CD4-positive, alpha-beta T cell treated with Interleukin-21 for 1 hour (primary cell): ENCODE measurements at regions not wholly inside any gene's neighbourhood (a gene's known extent, or its start where the extent isn't known, plus 50 kb on each side); places are given as distances from the start of the nearest gene placed in this dataset.

Experiments
- DNase-seq: peaks from one replicate; pipeline ENCODE4 v3.0.0-alpha.2; 2020

DNA sequence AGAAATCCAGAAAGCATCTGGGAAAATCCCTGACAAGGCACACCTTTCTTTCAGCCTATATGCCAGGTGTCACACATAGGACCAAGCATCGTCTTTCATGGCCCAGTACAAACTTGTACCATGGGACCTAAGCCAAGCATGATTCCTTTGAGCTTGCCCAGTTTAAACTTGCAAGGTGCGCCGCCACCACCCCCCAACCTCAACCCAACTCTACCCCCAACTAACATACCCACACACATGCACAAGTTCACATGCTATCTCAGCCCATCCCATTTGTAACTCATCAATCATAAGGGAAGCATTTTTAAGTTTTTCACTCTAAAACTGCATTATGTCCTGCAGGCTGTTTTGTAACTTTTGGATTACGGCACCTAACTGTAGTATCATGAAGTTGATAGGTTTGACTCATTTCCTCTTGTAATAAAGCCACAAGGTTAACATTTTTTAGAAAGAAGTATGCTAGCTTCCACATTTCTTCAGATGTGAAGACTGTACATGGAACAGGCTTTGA lies 145.9 kb upstream of the FST start:
- DNase-seq, result no peak

DNA sequence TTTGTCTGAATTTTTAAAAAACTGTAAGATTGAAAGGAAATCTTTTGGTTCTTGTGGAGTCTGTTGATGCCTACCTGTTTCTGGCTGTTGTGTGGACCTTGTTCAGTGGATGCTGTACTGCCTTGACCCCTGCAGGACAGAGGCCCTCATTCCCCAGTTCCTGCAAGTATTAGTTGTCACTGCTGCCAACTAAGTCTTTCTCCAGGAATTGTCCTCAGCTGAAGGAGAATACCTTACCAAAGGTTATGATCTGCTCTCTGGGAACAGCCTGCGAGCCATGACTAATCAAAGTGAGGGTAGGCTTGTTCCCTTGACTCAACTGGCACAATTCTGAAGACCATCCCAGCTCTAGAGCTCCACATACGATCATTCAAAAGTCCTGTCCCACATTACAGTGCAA lies 145.3 kb upstream of the FST start:
- DNase-seq, result no peak

DNA sequence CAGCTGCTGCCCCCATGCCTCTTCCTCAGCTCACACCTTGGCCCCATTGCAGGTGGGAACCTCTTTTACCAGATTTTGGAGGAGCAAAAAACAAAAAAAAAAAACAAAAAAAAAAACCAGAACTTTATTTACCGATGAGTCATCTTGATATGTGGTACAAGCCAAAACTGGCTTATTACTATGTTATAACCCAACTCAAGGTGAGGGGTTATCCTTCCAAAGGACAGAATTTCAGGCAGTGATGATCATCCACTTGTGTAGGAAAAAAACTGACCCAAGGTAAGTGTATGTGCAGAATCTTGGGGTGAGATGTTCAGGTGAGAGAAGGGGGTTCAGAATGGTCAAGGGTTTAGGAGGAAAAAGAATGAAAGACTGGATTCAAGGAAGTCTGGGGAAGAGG lies 142.6 kb upstream of the FST start:
- DNase-seq, result no peak

DNA sequence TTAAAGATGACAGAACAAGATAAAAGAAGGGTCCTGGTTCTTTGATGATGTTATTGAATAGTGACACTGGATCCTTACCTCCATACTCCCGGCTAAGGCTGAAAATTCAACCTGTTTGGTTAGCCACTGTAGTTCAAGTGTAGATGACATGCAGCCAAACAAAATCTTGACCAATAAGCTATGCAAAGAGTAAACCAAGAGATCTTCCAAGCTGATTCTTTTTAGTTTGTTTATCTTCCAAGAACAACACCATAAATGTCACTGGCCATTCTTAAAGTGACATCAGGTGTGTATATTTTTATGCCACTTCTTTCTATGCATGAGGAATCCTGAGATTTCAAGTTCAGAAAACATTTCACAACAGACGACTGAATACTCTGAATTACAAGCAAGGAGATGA lies 141.5 kb upstream of the FST start:
- no peak for DNase-seq

DNA sequence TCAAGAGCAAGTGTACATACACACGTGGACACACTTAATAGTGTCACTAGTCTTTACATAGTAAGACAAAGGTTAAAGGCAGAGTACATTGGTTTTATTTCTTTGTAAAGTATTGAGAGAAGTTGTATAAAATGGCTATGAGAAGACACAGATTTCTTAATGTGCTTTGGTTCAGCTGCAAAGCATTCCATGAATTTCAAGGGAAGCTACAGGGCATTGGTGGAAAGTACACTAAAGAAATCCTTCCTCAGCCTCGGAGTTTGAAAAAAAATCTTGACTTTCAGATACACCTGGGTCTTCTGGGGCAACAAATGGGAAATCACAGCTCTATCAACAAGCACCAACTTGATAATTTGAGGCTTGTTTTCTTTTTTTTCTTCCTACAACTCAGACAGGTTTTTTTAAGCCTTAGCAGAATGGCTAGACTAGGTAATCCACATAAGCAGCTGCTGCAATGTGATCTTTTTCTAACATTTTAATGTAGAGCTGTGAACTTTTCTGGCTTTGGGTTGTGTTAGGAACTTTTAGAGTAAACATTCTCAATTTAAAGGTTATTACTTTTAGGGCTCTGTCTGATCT lies 140.4 kb upstream of the FST start:
- no peak for DNase-seq

DNA sequence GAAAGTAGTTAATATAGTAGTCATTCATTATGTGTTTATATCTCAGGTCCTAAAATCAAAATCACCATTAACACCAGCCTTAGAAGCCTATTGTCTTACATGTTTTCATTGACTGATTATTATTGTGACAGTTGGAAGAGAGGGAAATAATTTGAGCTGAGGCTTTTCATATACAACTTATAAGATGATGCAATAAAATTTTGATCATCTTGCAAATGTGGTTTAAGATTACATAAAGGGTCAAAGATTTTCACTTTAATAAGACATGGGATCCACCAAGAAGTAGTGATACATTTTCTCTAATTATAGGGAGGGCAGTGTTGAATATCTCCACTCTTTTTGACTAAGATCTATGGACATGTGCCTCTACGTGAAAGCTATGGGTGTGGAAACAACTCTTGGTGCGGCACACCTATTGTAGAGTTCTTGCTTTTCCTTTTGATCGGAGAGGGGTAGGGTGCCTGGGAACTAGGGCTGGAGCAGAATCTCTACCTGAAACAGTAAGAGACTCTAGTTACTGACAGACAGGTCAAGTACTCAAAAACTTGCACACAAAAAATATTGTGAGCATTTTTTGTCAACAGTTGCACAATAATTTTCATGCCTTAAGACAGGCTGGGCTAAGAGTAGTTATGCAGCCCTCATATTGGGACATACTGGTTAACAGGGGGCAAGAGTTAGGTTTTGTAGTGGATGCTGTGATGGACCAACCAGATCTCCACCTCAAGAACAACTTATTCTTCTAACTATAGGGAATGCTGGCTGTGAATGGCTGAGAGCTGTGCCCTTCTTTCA lies 139.3 kb upstream of the FST start:
- no peak for DNase-seq

DNA sequence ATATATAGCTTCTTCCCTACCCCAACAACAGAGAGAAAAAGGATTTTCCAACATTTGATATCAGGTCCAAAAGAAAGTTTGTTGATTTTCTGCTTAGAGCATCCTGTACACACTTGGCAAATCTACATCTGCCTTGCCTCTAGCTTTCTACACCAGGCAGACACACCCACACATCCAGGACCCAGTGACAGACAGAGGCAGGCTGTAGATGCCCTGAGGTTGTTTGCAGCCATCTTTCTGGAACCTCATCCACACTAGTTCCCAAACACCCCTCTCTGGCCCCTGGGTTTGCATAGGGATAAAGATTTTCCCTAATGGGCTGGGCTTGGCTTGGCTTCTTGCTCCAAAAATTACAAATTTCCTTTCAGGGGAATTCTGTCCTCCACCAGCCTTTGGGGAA lies 138.2 kb upstream of the FST start:
- DNase-seq, result no peak

DNA sequence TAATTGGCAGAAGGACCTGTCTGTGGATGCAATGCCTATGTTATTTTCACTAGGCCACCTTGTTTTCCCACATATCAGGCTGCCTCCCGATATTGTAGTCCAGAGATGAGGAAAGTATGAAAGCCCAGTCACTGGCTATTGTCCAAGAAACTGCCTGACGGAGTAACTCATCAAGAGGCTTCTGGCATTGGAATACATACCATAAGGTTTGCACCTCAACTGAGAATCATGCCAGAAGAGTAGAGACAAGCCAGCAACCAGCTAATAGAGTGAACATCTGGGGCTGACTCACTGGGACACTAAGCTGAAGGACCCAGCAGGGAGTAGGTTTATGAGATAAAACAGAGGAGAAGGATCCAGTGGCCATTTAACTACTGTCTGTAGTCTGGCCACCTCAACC lies 137.2 kb upstream of the FST start:
- DNase-seq, result no peak

DNA sequence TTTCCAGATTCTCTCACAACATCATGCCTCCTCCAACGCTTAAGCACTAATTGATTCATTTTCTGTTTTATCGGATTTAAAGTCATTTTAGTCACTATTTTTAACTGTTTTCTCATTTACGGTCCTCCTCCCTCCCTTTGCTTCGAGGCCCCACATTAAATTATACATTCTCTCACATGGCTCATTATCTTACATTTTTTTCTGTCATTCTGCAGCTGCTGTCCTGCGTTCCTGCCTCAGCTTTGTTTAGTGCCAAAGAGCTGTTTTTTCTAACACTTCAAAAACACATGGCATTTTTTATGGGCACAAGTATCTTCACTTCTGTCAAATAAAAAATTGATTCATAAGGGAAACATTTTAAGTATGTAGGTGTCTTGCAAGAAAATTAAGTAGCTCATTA lies 130.1 kb upstream of the FST start:
- DNase-seq, result no peak

DNA sequence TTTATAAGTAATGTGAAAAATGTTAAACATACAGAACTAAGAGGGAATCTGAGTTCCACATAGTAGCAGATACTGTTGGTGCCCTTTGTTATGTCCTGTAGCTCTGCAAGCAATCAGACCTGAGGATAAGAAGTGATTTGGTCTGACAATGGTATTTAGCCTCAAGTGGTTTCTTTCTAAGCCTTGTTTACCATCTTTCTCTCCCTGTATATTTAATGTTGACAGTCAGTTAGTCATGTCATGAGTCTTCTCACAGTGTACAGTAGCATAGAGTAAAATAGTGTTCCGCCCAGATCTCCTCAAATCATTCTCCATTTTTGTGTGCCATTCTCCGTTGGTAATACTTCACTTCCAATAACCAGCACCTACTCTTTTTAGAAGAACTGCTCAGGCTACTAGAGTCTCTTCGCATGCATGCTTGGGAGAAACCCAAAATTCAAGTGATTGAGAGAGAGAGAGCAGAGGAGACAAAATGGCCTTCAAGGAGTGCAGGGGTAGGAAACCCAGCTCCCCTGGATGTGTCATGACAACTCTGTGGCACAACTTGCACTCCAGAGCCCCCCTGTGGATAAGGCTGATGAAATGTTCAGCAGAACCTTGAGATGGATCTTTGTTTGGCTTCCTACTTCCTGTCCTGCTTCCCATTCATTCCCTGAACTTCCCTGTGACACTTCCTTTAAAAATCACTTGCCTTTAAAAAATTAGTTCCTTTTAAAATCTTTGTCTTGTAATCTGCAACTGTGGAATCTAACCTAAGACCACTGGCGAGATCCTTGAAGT lies 129.2 kb upstream of the FST start:
- no peak for DNase-seq

DNA sequence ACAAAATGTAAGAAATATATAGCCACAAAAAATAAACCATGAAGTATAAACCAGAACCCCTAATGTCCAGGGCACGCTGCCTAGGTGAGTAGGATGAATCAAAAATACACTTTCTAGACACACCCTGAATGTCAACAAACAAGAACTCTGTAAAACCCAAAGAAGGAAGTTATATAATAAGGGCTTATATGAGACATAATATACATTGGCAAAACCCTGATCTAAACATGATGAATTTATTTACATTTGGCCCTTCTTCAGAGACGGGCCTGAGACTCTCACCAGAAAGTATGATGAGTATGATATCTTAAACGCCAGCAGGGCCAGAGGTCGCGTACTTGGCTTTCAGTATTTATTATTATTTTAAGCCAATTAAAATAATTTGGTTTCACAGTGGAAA lies 125.1 kb upstream of the FST start:
- no peak for DNase-seq

DNA sequence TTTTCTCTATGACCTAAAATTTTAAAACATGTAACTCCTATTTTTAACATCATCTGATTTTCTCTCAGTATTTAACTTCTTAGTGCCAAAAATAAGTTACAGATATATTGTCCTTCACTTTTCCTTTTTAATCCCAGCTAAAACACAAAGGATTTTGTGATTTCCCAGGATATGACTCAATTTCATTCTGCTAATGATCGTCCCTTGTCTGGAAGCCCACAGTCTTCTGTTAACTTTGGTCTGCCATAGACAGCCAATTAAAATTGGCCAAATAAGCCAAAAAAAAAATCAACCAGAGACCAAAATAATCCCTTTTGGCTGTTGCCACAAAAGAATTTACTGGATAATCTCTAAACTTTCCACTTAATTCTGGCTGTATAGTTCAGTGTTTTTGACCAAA lies 124.5 kb upstream of the FST start:
- DNase-seq, result no peak

DNA sequence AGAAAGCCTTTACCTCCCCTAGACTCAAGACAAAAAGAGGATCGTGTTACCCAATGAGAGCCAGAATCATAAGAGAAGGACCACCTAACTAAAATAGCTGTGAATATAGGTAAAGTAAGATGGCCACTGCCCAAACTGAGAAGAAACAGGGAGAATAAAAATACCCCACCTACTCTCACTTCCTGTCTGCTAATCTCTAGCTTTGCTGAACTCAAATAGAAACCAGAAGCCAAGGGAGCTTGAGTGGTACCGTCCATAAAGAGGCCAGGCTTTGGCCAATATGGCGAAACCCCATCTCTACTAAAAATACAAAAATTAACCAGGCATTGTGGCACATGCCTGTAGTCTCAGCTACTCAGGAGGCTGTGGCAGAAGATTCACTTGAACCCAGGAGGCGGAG lies 123.0 kb upstream of the FST start:
- DNase-seq, result no peak

DNA sequence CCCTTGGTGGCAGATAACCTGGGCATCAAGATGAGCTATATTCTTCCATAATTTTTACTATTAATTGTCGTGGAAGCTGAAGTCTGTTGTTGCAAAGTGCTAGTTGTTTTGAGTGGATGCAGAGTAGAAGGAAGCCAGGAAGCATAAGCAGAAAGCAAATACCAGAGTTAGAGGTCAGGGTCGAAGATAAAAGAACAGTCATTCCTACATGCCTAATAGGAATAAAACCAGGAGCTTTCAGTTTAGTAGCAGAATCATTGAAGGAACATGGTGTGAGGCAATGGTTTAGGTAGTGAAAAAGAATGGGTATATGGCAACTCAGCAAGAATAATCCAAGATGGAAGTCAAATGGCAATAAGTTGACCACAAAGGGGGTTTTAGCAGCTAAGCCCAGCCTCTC lies 121.6 kb upstream of the FST start:
- no peak for DNase-seq

DNA sequence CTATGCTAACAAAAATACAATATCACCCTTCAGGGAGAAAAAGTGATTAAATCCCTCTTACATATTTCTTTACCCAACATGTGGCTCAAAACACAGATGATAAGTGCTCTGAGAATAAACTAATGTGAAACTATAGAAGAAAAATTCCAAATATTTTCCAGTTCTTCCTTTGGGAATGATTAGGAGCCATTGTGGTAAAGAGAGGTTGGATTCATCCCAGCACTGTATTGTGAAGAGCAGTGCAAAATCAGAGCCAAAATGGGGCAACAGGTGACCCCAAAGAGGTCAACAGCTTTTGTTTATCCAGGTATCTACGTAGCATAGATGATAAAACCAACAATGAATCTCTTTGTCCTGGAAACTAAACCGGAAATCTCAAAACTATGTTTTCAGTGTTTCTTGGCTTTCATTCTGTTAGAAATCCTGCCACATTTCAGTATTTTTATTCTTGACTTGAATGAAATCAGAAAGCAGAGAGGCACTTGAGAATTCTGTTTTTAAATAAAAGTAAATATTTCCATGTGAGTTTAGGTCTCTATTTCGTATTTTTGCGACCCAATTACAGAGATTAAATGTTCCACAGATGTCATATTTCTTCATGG lies 120.4 kb upstream of the FST start:
- DNase-seq, result no peak

DNA sequence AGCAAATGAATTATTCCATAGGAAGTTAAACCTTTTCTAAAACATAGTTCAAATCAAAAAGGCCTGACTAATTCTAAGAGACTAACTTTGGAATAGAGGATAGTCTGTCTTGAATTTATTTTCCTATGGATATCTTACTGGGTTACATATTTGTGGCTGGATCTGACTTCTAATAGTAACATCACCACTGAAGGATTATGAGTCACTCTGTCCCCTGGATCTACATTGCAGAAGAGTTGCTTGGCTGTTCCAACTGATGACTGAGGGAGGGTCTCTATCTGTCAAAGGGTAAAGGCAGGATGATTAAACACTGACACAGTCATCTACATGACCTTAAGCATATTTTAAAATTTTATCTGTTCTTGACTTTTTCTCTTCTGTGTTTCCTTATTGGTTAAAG lies 119.6 kb upstream of the FST start:
- no peak for DNase-seq

DNA sequence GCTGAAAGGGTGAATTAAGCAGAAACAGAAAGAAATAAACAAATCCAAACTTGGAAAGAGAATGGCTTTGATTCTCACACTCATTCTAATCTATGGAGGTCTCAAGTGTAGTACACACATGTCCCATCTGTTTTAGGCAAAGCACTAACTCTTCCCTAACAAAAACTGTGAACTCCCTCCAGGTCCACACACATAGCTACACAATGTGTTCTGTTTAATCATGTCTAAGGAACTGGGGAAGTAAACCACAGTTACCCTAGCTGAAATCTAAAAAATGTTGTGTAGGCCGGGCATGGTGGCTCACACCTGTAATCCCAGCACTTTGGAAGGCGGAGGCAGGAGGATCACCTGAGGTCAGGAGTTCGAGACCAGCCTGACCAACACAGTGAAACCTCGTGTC lies 118.7 kb upstream of the FST start:
- no peak for DNase-seq

DNA sequence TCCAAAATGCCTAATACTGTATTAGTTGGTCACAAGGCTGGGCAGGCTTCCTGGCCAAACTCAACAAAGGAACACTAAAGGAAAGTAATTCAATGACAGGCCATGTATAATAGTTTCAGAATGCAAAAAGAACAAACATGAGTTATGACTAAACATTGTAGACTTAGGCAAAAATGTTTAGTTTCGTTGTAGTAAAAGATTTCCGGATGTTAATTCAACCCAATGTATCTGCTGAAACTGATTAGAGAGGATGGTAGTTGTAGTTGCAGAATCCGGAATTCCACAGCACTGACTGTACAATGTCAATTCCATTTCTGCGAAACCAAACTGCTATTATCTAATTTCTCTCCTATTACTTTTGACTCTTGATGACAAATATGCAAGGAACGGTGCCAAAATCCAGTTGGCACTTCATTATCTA lies 117.9 kb upstream of the FST start:
- DNase-seq, result no peak

DNA sequence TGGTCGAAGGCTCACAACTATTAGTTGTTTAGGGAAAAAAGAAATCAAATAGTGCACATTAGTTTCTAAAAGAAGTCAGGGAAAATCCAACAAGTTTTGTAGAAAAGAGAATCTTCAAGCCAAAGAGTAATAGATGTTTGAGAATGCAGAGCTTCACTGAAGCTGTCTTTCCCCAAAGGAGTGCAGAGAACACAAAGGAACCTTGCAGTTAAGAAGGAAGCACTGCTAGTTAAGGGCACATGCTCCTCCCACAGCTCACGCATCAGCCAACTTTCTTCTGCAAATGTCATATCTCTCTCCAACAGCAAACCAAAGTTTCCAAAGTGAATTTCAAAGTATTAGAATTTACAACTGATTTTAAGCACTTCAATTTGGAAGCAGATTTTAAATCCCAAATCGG lies 116.4 kb upstream of the FST start:
- no peak for DNase-seq

DNA sequence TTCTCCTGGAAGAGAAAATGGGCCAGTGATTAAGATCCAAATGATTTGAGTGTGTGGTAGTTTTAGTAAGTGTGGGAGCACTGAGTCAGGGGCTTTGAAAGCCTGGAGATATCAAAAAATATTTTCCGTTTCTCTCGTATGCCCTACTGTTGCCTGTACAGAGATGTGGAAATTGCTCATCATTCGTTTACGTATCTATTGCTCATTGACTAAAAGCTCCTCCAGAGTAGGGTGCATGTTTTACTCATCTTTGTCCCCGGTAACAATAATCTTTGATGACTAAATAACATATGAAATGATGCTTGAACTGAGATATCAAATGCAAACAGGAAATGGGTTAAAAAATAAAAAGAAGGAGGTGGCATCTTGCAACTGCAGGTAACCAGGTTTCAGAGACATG lies 114.2 kb upstream of the FST start:
- DNase-seq, result no peak

DNA sequence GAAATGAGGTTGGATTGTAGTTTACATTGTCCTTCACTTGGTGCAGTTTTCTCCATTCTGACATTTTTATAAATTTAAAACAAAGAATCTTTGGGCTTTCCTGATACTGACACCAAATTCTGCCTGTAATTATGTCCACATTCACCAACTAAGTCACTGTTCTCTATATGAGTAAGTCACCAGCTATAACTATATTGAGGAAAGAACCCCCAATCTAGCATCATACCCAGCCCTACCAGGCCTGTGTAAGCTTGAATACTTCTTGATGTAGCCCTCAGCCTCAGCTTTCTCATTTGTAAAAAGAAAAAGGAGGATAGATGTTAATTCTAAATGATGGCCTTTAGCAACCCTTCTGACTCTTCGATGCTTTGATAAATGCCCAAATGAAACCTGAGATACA lies 112.7 kb upstream of the FST start:
- no peak for DNase-seq

DNA sequence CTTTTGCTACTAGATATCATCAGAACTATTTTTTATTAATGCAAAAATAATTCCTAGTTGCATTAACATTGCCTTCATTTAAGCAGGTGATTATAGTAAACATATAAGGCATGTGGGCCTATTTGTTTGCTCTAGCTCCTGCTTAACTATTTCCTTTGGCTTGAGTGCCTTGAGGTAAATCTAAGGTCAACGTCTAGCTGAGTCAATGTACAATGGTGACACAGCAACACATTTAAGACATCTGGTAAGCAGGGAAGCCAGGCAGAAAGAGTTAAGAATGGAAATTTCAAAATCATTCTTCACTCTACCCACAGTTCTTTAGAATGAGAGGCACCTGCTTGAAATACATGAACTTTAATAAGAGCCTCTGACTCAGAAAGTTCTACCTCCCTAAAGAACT lies 111.9 kb upstream of the FST start:
- no peak for DNase-seq

DNA sequence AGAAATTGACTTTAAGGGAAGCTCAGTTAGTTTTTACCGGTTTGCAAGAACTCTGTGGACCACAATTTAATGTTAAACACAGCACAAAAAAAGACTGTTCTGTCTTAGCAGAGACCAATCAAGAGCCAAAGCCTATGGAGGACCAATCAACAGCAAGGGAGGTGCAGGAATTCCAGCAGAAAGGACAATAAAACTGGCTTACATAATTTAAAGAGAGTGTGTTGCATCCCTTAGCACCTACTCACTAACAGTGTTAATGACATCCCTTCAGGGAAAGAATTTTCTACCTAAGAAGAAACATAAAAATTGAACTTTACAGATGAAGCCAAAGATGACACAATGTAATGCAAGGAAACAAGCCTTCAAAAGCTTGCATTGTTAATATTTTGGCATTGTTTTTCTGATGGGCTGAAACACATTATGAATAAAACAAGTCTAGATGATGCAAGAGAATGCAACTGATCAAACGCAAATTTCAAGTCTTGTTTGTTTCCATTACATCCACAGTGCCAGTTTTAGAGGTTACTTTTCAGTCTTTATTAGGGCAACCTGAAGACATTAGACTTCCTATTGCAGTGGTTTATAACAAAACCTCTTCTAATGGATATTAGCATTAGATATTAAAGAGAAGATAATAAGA lies 111.3 kb upstream of the FST start:
- DNase-seq, result no peak
